Smooth muscle cell (in vitro differentiated cells): ENCODE measurements at regions not wholly inside any gene's neighbourhood (a gene's known extent, or its start where the extent isn't known, plus 50 kb on each side); places are given as distances from the start of the nearest gene placed in this dataset.

Experiments used
- DNase-seq: peaks from one replicate; lab custom pipeline; 2025; ENCODE audit not compliant: unreplicated experiment; lab: John Stamatoyannopoulos, UW
- H2AFZ ChIP-seq: fragments of 200-600 bp; sonication (generic); 2 replicates; pipeline ENCODE4 v1.6.0; 2016; ENCODE audit warnings: antibody characterized with exemption, low read depth, mild to moderate bottlenecking
- H3F3A ChIP-seq: fragments of 200-600 bp; sonication (generic); 2 replicates; pipeline ENCODE4 v1.6.0; 2017; ENCODE audit warnings: antibody characterized with exemption, low read depth
- H3K27ac ChIP-seq: fragments of 200-600 bp; sonication (generic); 2 replicates; pipeline ENCODE4 v1.5.1; 2016; ENCODE audit warnings: low read depth, mild to moderate bottlenecking
- H3K27me3 ChIP-seq: fragments of 200-600 bp; sonication (generic); 2 replicates; pipeline ENCODE4 v1.6.1; 2016; ENCODE audit warnings: low read depth, mild to moderate bottlenecking
- H3K36me3 ChIP-seq: fragments of 200-600 bp; sonication (generic); 2 replicates; pipeline ENCODE4 v1.5.1; 2016; ENCODE audit warnings: low read depth
- H3K4me1 ChIP-seq: fragments of 200-600 bp; sonication (generic); 2 replicates; pipeline ENCODE4 v1.5.1; 2016; ENCODE audit warnings: low read depth
- H3K4me2 ChIP-seq: fragments of 200-600 bp; sonication (generic); 2 replicates; pipeline ENCODE4 v1.6.0; 2016; ENCODE audit warnings: mild to moderate bottlenecking
- H3K4me3 ChIP-seq: fragments of 200-600 bp; sonication (generic); 2 replicates; pipeline ENCODE4 v1.5.1; 2016; ENCODE audit warnings: mild to moderate bottlenecking
- H3K79me2 ChIP-seq: fragments of 200-600 bp; sonication (generic); 2 replicates; pipeline ENCODE4 v1.6.0; 2016; ENCODE audit warnings: low read depth, mild to moderate bottlenecking
- H3K9ac ChIP-seq: fragments of 200-600 bp; sonication (generic); 2 replicates; pipeline ENCODE4 v1.6.0; 2016; ENCODE audit warnings: low read depth
- H3K9me3 ChIP-seq: fragments of 200-600 bp; sonication (generic); replicated peaks from 2 replicates; pipeline ENCODE4 v1.5.1; 2016; ENCODE audit warnings: low read depth
- H4K20me1 ChIP-seq: fragments of 200-600 bp; sonication (generic); 2 replicates; pipeline ENCODE4 v1.6.0; 2016; ENCODE audit warnings: low read depth
- CTCF ChIP-seq: fragments of 200-600 bp; sonication (generic); IDR thresholded peaks from 2 replicates; pipeline ENCODE4 v1.5.1; 2017; ENCODE audit warnings: borderline replicate concordance, mild to moderate bottlenecking, antibody characterized with exemption; ENCODE audit not compliant: insufficient read depth, poor library complexity, severe bottlenecking
- WGBS: methylation state at CpG from one replicate; pipeline ENCODE4 v1.1.7; 2016; ENCODE audit warnings: low lambda C conversion rate; 5-methylcytosine and 5-hydroxymethylcytosine counted together

- Histone ChIP-seq H3K79me2 (no peaks in the 10 kb centered on the region), H3K4me1 (no peaks in the 10 kb centered on the region), H3K9me3 (no peaks in the 10 kb centered on the region), H3K9ac (no peak overlapping the region), H3K4me3 (no peak overlapping the region), H3K27ac (no peak overlapping the region), H4K20me1 (no peaks in the 10 kb centered on the region), H3K4me2 (no peak overlapping the region), H2AFZ (no peak overlapping the region), H3K27me3 (no peaks in the 10 kb centered on the region), H3F3A (no peaks in the 10 kb centered on the region), H3K36me3 (no peaks in the 10 kb centered on the region)
- WGBS = 94% methylated on average over 2 of the region's 2 CpGs
- TF ChIP-seq CTCF = no peak
- DNase-seq = no peak
These were observed 772.2 kb upstream of the ALCAM start for GRCh38 chr3:104594491-104594890.

GRCh38 chr3:104596054-104596453 is 770.7 kb upstream of the ALCAM start:
- Histone ChIP-seq H3K4me3 (no peak overlapping the region), H2AFZ (no peak overlapping the region), H3K9me3 (no peaks in the 10 kb centered on the region), H3K27ac (no peak overlapping the region), H3K9ac (no peak overlapping the region), H4K20me1 (no peaks in the 10 kb centered on the region), H3K36me3 (no peaks in the 10 kb centered on the region), H3K4me1 (no peaks in the 10 kb centered on the region), H3K79me2 (no peaks in the 10 kb centered on the region), H3K27me3 (no peaks in the 10 kb centered on the region), H3F3A (no peaks in the 10 kb centered on the region), H3K4me2 (no peak overlapping the region)
- WGBS = 92% methylated on average over 2 of the region's 2 CpGs
- no peak for TF ChIP-seq CTCF
- DNase-seq = no peak

- Histone ChIP-seq H4K20me1 (no peaks in the 10 kb centered on the region), H3K4me3 (no peak overlapping the region), H3F3A (no peaks in the 10 kb centered on the region), H3K27me3 (no peaks in the 10 kb centered on the region), H3K79me2 (no peaks in the 10 kb centered on the region), H3K4me1 (no peaks in the 10 kb centered on the region), H3K36me3 (no peaks in the 10 kb centered on the region), H3K9ac (no peak overlapping the region), H3K9me3 (no peaks in the 10 kb centered on the region), H2AFZ (no peak overlapping the region), H3K27ac (no peak overlapping the region), H3K4me2 (no peak overlapping the region)
- DNase-seq = no peak
- peak; percentile 42 for TF ChIP-seq CTCF
- 14% methylated on average over 2 of the region's 2 CpGs for WGBS
These were observed 770.2 kb upstream of the ALCAM start for GRCh38 chr3:104596551-104596950.

GRCh38 chr3:104598848-104599511 is 767.7 kb upstream of the ALCAM start:
- H3K4me2 ChIP-seq = no peak overlapping the region
- no peaks in the 10 kb centered on the region for H3K36me3 ChIP-seq
- H3F3A ChIP-seq = no peaks in the 10 kb centered on the region
- H3K27ac ChIP-seq = no peak overlapping the region
- no peaks in the 10 kb centered on the region for H3K27me3 ChIP-seq
- no peak overlapping the region for H2AFZ ChIP-seq
- H4K20me1 ChIP-seq = no peaks in the 10 kb centered on the region
- 90% methylated on average over 6 of the region's 6 CpGs for WGBS
- no peaks in the 10 kb centered on the region for H3K79me2 ChIP-seq
- no peaks in the 10 kb centered on the region for H3K4me1 ChIP-seq
- no peak overlapping the region for H3K9ac ChIP-seq
- DNase-seq = no peak
- no peak overlapping the region for H3K4me3 ChIP-seq
- TF ChIP-seq CTCF = no peak
- no peaks in the 10 kb centered on the region for H3K9me3 ChIP-seq
